ENCODE measurements at regions not wholly inside any gene's neighbourhood (a gene's known extent, or its start where the extent isn't known, plus 50 kb on each side); places are given as distances from the start of the nearest gene placed in this dataset.

DNA sequence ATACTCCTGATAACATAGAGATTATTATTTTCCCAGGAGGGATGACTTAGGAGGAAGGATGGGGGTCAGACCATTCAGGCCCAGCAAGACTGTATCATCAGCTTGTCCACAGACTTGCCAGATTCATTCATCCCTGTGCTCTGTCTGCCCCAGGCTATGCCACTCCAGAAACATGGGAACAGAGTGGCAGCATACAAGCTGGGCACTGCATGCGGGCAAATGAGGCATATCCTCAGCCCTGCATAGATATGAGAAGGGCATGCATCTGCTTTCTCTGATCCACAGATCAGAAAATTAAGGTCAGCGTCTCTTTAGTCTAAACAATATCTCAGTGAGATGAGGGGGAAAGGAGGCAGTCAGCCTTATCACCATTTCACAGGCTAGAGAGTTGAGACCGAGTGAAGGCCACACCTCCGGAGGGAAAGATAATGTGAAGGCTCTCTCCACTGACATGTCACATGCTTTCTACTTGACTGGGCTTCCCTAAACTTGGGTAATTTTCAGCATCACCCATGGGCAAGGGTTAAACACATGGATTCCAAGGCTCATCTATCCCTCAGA lies 140.5 kb downstream of the TFAP2B start (continued):
- TF ChIP-seq POLR2AphosphoS5 (IDR thresholded peaks at IDR 0.05; ENCODE audit: low read length) (no peak), RUNX3 (IDR thresholded peaks at IDR 0.05; ENCODE audit: low read length) (no peak), FOS (IDR thresholded peaks at IDR 0.05; ENCODE audit: borderline replicate concordance, extremely low read depth, insufficient read length) (no peak)
- TF ChIP-seq, protein P1, sequence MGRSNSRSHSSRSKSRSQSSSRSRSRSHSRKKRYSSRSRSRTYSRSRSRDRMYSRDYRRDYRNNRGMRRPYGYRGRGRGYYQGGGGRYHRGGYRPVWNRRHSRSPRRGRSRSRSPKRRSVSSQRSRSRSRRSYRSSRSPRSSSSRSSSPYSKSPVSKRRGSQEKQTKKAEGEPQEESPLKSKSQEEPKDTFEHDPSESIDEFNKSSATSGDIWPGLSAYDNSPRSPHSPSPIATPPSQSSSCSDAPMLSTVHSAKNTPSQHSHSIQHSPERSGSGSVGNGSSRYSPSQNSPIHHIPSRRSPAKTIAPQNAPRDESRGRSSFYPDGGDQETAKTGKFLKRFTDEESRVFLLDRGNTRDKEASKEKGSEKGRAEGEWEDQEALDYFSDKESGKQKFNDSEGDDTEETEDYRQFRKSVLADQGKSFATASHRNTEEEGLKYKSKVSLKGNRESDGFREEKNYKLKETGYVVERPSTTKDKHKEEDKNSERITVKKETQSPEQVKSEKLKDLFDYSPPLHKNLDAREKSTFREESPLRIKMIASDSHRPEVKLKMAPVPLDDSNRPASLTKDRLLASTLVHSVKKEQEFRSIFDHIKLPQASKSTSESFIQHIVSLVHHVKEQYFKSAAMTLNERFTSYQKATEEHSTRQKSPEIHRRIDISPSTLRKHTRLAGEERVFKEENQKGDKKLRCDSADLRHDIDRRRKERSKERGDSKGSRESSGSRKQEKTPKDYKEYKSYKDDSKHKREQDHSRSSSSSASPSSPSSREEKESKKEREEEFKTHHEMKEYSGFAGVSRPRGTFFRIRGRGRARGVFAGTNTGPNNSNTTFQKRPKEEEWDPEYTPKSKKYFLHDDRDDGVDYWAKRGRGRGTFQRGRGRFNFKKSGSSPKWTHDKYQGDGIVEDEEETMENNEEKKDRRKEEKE (IDR thresholded peaks at IDR 0.05), result no peak

GRCh38 chr6:50961611-50962010 lies 142.9 kb downstream of the TFAP2B start:
- CTCF ChIA-PET, result no interaction called here
- intact Hi-C loops (cut with micrococcal nuclease; ENCODE audit: unreplicated experiment) (loop anchor here (10.0 kb wide), 1 partner anchor 493 kb away; no protein-coding TSS in a partner anchor), in situ Hi-C loops (cut with MboI) (no loop called here)
- Histone ChIP-seq H3K4me2 (ENCODE audit: control insufficient read depth, insufficient read depth) (no peak overlapping the region), H3K79me2 (ENCODE audit: control insufficient read depth, insufficient read depth, low read length) (no peaks in the 10 kb centered on the region), H3K27ac (ENCODE audit: control insufficient read depth, insufficient read depth) (no peak overlapping the region), H2AFZ (ENCODE audit: control insufficient read depth, low read depth, low read length) (no peak overlapping the region), H3K36me3 (ENCODE audit: control insufficient read depth in 2 of 2, insufficient read depth in 2 of 2, low read length in 1 of 2) (no peaks in the 10 kb centered on the region), H3K4me1 (ENCODE audit: control insufficient read depth, insufficient read depth, low read length) (peaks cover 4% of the 10 kb centered on the region; the same call in 1 of the 2 replicates), H3K27me3 (replicated peaks in 1 of 2; ENCODE audit: control insufficient read depth in 2 of 2, insufficient read depth in 2 of 2, low read length in 1 of 2) (no peaks in the 10 kb centered on the region; a peak in 1 of 4 replicates), H4K20me1 (ENCODE audit: control insufficient read depth, insufficient read depth) (no peaks in the 10 kb centered on the region), H3K9ac (ENCODE audit: control insufficient read depth, insufficient read depth, low read length) (no peak overlapping the region), H3K9me3 (replicated peaks; ENCODE audit: control insufficient read depth, insufficient read depth, low read length) (no peaks in the 10 kb centered on the region), H3K4me3 (no peak overlapping the region)
- ATAC-seq (no peak), FAIRE-seq (no peak), DNase-seq (ENCODE audit: low read depth, low spot score) (no peak)
- RAD21 ChIA-PET (ENCODE audit: unreplicated experiment), result no interaction called here
- TF ChIP-seq ZNF207 (IDR thresholded peaks at IDR 0.05; ENCODE audit: borderline replicate concordance), result no peak
- no peak for TF ChIP-seq SIX5 (IDR thresholded peaks at IDR 0.05; ENCODE audit: low read depth, low read length, severe bottlenecking)
- no peak for TF ChIP-seq IKZF2 (IDR thresholded peaks at IDR 0.05)
- no peak for TF ChIP-seq PAX8 (IDR thresholded peaks at IDR 0.05)
- TF ChIP-seq, protein P2, sequence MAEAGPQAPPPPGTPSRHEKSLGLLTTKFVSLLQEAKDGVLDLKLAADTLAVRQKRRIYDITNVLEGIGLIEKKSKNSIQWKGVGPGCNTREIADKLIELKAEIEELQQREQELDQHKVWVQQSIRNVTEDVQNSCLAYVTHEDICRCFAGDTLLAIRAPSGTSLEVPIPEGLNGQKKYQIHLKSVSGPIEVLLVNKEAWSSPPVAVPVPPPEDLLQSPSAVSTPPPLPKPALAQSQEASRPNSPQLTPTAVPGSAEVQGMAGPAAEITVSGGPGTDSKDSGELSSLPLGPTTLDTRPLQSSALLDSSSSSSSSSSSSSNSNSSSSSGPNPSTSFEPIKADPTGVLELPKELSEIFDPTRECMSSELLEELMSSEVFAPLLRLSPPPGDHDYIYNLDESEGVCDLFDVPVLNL (IDR thresholded peaks at IDR 0.05; ENCODE audit: low read depth, low read length), result no peak
- TF ChIP-seq NFYB (IDR thresholded peaks at IDR 0.05; ENCODE audit: insufficient read depth, low read depth, low read length), result no peak
- no peak for TF ChIP-seq STAT3 (IDR thresholded peaks at IDR 0.05; ENCODE audit: low read depth, low read length)
- no peak for TF ChIP-seq BCL11A (IDR thresholded peaks at IDR 0.05; ENCODE audit: low read depth, low read length)
- SMC1A ChIA-PET (ENCODE audit: uncharacterized antibody, unreplicated experiment), result no interaction called here
- BruUV-seq (replicated peaks), result no TSS peak
- POLR2A ChIA-PET, result no interaction called here

Measured in GM12878 (cell line).